ENCODE measurements at regions not wholly inside any gene's neighbourhood (a gene's known extent, or its start where the extent isn't known, plus 50 kb on each side); places are given as distances from the start of the nearest gene placed in this dataset.

DNA sequence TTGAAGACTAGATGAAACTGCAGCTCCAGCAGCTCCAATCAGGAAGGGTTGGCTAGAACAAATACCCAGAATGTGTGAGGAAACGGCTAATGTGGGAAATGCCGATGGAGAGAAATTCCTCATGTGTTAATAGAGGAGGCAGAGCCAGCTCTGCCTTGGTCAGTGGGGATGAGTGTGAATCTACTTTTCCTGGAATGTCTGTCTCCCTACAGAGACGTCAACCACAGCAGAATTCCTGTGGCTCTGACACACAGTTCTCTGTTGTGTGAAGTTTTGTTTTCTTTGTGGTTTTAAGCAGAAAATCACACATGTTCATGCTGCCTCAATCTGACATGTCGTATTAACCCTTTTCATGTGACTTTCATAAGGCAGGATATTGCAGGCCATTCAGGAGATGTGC lies 476.6 kb upstream of the WWC1 start:
- TF ChIP-seq EP300 (conservative IDR thresholded peaks at IDR 0.05; ENCODE audit: poor library complexity, severe bottlenecking) (no peak), CTCF (IDR thresholded peaks at IDR 0.05; ENCODE audit: poor library complexity, severe bottlenecking) (no peak), TAF1 (IDR thresholded peaks at IDR 0.05; ENCODE audit: low read depth) (no peak), MXI1 (conservative IDR thresholded peaks at IDR 0.05; ENCODE audit: poor library complexity, severe bottlenecking) (no peak), RAD21 (conservative IDR thresholded peaks at IDR 0.05) (no peak), EZH2 (IDR thresholded peaks at IDR 0.05; ENCODE audit: borderline replicate concordance, insufficient read depth, low read length, poor library complexity, severe bottlenecking) (no peak)
- TF ChIP-seq, protein P1, sequence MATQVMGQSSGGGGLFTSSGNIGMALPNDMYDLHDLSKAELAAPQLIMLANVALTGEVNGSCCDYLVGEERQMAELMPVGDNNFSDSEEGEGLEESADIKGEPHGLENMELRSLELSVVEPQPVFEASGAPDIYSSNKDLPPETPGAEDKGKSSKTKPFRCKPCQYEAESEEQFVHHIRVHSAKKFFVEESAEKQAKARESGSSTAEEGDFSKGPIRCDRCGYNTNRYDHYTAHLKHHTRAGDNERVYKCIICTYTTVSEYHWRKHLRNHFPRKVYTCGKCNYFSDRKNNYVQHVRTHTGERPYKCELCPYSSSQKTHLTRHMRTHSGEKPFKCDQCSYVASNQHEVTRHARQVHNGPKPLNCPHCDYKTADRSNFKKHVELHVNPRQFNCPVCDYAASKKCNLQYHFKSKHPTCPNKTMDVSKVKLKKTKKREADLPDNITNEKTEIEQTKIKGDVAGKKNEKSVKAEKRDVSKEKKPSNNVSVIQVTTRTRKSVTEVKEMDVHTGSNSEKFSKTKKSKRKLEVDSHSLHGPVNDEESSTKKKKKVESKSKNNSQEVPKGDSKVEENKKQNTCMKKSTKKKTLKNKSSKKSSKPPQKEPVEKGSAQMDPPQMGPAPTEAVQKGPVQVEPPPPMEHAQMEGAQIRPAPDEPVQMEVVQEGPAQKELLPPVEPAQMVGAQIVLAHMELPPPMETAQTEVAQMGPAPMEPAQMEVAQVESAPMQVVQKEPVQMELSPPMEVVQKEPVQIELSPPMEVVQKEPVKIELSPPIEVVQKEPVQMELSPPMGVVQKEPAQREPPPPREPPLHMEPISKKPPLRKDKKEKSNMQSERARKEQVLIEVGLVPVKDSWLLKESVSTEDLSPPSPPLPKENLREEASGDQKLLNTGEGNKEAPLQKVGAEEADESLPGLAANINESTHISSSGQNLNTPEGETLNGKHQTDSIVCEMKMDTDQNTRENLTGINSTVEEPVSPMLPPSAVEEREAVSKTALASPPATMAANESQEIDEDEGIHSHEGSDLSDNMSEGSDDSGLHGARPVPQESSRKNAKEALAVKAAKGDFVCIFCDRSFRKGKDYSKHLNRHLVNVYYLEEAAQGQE (IDR thresholded peaks at IDR 0.05; ENCODE audit: borderline replicate concordance), result no peak
